COR-L47 (cell line): ENCODE measurements at regions not wholly inside any gene's neighbourhood (a gene's known extent, or its start where the extent isn't known, plus 50 kb on each side); places are given as distances from the start of the nearest gene placed in this dataset.
A peak's percentile ranks its signal among the peaks of the same experiment; 100 is the strongest.

Experiments used
- DNase-seq: peaks from one replicate; lab custom pipeline; 2025; lab: John Stamatoyannopoulos, UW

DNA sequence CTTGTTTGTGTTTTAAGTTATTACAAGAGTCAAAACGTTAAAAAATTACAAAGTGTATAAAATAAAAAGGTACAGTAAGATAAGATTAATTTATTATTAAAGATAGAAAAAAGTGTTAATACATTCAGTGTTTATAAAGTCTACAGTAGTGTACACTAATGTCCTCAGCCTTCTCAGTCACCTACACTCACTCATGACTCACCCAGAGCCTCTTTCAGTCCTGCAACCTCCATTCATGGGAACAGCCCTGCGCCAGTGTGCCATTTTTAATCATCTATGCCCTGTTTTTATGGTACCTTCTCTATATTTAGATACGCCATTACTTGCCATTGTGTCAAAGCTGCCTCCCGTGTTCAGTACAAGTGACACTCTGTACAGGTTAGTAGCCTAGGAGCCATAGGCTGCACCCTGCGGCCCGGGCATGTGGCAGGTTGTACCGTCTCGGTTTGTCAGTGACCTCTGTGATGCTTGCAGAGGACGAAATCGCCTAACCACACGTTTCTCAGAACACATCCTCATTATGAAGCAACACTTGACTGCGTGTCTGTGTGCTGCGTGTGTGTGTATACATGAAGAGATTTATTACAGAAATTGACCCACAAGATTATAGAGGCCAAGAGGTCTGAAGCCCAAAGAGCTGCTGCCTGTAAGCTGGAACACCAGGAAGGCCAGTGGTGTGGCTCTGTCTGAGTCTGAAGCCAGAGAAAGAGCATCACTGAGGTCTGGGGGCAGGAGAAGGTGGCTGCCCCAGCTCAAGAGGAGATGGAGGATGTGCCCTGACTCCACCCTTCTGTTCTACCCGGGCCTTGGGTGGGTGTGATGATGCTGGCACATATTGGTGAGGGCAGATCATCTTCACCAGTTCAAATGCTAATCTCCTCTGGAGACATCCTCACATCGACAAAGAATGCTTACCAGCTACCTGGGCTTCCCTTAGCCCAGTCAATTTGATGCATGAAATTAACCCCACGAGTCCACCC lies 116.6 kb upstream of the C14orf180 start:
- DNase-seq, result no peak

DNA sequence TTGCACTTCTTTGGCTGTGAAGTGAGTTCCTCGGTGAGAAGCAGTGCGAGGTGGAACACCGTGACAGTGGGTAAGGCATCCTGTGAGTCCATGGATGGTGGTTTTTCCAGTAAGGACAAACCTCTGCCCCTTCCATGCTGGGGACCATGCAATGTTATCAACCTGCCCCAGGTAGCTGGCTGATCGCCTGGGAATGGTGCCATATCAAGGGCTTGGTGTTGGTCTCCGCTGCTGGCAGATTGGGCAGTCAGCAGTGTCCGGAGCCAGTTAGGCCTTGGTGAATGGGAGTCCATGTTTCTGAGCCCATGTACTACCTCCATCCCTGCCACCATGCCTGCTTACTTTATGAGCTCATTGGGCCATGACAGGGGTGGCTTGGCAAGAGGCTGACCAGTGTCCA lies 114.7 kb upstream of the C14orf180 start:
- no peak for DNase-seq

GRCh38 chr14:104465482-104466390 lies 113.8 kb upstream of the C14orf180 start:
- no peak for DNase-seq

DNA sequence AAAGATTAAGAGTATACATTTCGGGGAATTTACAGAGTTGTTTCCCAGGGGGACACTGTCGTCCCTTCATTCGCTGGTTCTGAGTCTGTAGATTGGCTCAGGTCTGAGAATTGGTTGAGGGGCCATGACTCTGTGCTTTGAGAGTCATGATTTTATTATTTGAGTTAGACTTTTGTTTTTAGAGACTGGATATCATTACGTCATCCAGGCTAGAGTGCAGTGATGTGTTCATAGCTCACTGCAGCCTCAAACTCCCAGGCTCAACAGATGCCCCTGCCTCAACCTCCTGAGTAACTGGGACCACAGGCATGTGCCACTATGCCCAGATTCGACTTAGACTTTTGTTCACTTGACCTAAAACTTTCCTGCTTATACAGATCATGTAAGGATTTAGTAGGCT lies 112.3 kb upstream of the C14orf180 start:
- no peak for DNase-seq

GRCh38 chr14:104467641-104468040 lies 111.9 kb upstream of the C14orf180 start:
- DNase-seq, result no peak

GRCh38 chr14:104469591-104469990 lies 110.0 kb upstream of the C14orf180 start:
- DNase-seq, result no peak

GRCh38 chr14:104470588-104470987 lies 109.0 kb upstream of the C14orf180 start:
- no peak for DNase-seq

- no peak for DNase-seq
Measured at GRCh38 chr14:104471114-104471513, 108.5 kb upstream of the C14orf180 start.

GRCh38 chr14:104472073-104472472 lies 107.5 kb upstream of the C14orf180 start:
- DNase-seq, result no peak

- no peak for DNase-seq
Measured at GRCh38 chr14:104472536-104473243, 106.9 kb upstream of the C14orf180 start.

- no peak for DNase-seq
Measured at GRCh38 chr14:104473244-104473565, 106.4 kb upstream of the C14orf180 start.

GRCh38 chr14:104473649-104474494 lies 105.7 kb upstream of the C14orf180 start:
- DNase-seq, result no peak

- DNase-seq, result no peak
Measured at GRCh38 chr14:104474495-104475213, 104.9 kb upstream of the C14orf180 start.

- no peak for DNase-seq
Measured at GRCh38 chr14:104475256-104475655, 104.3 kb upstream of the C14orf180 start.

DNA sequence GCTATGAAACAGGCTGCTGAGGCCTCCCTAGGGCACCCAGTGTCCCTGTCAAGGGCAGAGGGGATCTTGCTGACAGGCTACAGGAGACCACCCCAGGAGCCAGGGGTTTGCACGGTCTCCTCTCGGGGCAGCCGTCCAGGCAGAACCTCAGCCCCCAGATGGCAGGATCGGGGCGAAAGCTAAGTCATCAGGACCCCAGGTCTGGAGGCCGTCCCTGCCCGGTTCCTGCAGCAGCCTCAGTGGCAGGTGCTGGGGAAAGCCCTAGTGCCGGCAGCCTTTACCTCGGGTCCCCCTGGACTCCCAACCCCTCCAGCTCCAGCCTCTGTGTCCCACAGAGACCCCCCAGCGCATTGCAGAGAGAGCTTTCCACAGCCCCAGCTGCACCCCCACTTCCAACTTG lies 103.8 kb upstream of the C14orf180 start:
- no peak for DNase-seq

GRCh38 chr14:104476437-104476836 lies 103.1 kb upstream of the C14orf180 start:
- no peak for DNase-seq

DNA sequence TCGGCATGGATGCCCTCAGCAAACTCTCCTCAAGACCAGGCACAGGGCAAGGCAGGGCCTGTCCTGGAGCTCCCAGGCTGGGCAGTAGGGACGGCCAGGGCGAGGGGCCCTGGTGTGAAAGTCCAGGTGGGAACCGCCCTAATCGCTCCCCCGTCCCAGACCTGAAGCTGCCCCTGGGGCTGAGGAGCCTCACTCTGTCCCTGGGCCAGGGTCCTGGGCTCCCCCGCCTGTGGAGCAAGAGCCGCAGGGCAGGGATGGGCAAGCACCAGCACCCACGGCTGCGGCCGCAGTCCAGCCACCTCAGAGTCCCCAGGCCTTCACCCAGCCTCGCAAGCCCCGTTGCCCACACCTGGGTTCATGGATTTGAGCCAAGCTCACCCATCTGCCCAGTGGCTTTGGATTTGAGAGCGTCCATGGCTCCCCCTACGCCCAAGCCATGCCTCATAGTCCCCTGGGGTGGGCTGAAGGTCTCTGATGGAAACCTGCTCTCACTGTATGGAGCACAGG lies 102.4 kb upstream of the C14orf180 start:
- DNase-seq, result peak; percentile 68

DNA sequence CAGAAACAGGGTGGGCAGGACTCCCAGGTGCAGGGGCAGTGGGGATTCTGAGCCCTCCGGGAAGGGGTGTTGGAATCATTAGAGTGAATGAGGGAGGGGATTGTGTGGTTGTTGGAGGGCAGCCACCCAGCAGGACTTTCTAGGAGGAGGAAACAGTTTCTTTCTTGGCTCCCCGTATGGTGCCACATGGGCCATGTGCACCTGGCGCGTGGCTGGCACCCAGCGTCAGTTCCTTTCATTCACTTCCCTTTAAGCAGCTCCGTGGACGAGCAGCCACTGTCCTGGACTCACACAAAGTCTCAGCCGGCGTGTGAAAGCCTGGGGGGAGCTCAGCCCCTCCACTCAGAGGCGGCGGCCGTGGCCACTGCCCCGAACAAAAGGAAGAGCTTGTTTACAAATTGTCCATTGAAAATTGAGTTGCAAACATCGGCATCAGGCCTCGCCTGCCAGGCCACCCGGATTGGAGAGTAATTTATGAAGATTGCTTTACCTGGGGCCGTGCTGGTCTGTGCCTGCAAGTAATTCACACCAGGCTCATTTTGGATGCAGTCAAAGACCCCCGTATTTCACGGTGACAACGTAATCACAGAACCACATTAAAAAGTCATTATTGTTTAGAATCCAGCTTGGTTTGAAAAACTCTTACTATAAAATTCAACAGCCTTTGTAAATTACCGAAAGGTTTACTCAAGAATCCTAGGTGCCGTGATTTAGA lies 101.7 kb upstream of the C14orf180 start:
- DNase-seq, result peak; percentile 93

DNA sequence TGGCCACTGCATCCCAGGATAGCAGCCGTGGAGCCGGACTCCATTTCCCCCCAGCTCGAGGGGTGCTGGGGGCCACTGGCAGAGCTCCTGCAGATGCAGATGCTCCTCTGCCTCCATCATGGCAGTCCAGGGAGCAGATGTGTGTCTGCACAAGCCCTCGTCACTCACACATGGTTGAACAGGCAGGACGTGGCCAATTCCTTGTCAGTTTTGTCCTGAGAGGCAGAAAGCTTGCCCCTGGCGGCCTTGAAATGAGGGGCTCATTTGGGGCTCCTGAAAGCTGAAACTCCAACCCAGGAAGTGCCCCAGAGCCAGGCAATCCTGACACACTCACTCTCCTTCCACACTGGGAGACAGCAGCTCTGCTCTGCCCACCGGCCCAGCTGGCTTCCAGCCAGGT lies 100.9 kb upstream of the C14orf180 start:
- DNase-seq, result no peak

DNA sequence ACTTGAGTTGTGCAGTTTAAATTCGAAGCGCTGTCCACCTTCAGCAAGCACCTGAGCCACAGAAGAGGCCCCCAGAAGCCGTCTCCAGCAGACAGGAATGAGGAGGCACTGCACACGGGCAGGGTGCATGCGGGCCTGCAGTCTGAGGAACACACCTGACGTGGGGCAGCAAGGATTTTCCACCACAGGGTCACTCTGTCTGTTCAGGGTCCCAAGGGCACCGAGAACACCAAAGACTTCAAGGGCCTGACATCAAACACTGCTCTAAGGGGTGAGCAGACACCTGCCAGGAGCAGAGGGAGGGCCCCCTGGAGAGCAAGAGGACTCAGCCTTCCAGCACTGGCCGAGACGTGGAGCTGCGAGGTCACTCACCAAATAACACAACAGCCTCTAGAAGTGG lies 99.7 kb upstream of the C14orf180 start:
- DNase-seq, result no peak
